ENCODE measurements at regions not wholly inside any gene's neighbourhood (a gene's known extent, or its start where the extent isn't known, plus 50 kb on each side); places are given as distances from the start of the nearest gene placed in this dataset.

GRCh38 chr4:15142201-15142600, 139.9 kb downstream of the CPEB2 start (continued):
- TF ChIP-seq ZSCAN29 (IDR thresholded peaks at IDR 0.05) (no peak), MYB (IDR thresholded peaks at IDR 0.05; ENCODE audit: borderline replicate concordance, low read depth, low read length) (no peak), NFIC (IDR thresholded peaks at IDR 0.05; ENCODE audit: low read depth, low read length) (no peak), SREBF1 (IDR thresholded peaks at IDR 0.05; ENCODE audit: low read length) (no peak), REST (IDR thresholded peaks at IDR 0.05; ENCODE audit: low read depth, low read length) (no peak), LARP7 (IDR thresholded peaks at IDR 0.05) (no peak)

- no peaks in the 10 kb centered on the region for H3K36me3 ChIP-seq (ENCODE audit: control insufficient read depth in 2 of 2, insufficient read depth in 2 of 2, low read length in 1 of 2)
- ChIA-PET SMC1A (ENCODE audit: uncharacterized antibody, unreplicated experiment) (no interaction called here), POLR2A (no interaction called here), RAD21 (ENCODE audit: unreplicated experiment) (no interaction called here), CTCF (no interaction called here)
- H4K20me1 ChIP-seq (ENCODE audit: control insufficient read depth, insufficient read depth), result no peaks in the 10 kb centered on the region
- no peaks in the 10 kb centered on the region for H3K9me3 ChIP-seq (replicated peaks; ENCODE audit: control insufficient read depth, insufficient read depth, low read length)
- 9% methylated on average over 2 of the region's 2 CpGs for WGBS (ENCODE audit: insufficient coverage, insufficient replicate concordance, low lambda C conversion rate, missing lambda C conversion rate)
- TF ChIP-seq SMAD5 (IDR thresholded peaks at IDR 0.05; ENCODE audit: low read depth), result no peak
- TF ChIP-seq RELA (IDR thresholded peaks at IDR 0.05; ENCODE audit: borderline replicate concordance, partially characterized antibody), result peak; percentile 39
- no peak for TF ChIP-seq BACH1 (IDR thresholded peaks at IDR 0.05; ENCODE audit: borderline replicate concordance)
- no peak for TF ChIP-seq KAT2A (conservative IDR thresholded peaks at IDR 0.05; ENCODE audit: control insufficient read depth, low read depth, low read length)
- no peak for TF ChIP-seq SMC3 (IDR thresholded peaks at IDR 0.05; ENCODE audit: borderline replicate concordance, low read length)
- TF ChIP-seq LARP7 (IDR thresholded peaks at IDR 0.05), result no peak
- no peak overlapping the region for H3K4me2 ChIP-seq (ENCODE audit: control insufficient read depth, insufficient read depth)
- no peak overlapping the region for H3K4me3 ChIP-seq
- no peak for DNase-seq (ENCODE audit: low read depth, low spot score)
- H3K79me2 ChIP-seq (ENCODE audit: control insufficient read depth, insufficient read depth, low read length), result no peaks in the 10 kb centered on the region
- BruUV-seq (replicated peaks), result no TSS peak
- H3K27ac ChIP-seq (ENCODE audit: control insufficient read depth, insufficient read depth), result no peak overlapping the region
- no peaks in the 10 kb centered on the region for H3K4me1 ChIP-seq (ENCODE audit: control insufficient read depth, insufficient read depth, low read length)
- ATAC-seq, result peak; percentile 50
- no peak for FAIRE-seq
- no peaks in the 10 kb centered on the region for H3K27me3 ChIP-seq (replicated peaks in 1 of 2; ENCODE audit: control insufficient read depth in 2 of 2, insufficient read depth in 2 of 2, low read length in 1 of 2)
- H3K9ac ChIP-seq (ENCODE audit: control insufficient read depth, insufficient read depth, low read length), result no peak overlapping the region
- intact Hi-C loops (cut with micrococcal nuclease; ENCODE audit: unreplicated experiment) (no loop called here), in situ Hi-C loops (cut with MboI) (no loop called here)
- no peak overlapping the region for H2AFZ ChIP-seq (ENCODE audit: control insufficient read depth, low read depth, low read length)
Observed at GRCh38 chr4:15143551-15143950, 141.3 kb downstream of the CPEB2 start.
